SK-N-SH (cell line): ENCODE measurements at regions not wholly inside any gene's neighbourhood (a gene's known extent, or its start where the extent isn't known, plus 50 kb on each side); places are given as distances from the start of the nearest gene placed in this dataset.

Source experiments
- CTCF ChIA-PET: fragments of 300-600, 350-600 bp; formaldehyde crosslinking; extraction: SDS; loops from one replicate; lab custom pipeline; 2021; lab: Yijun Ruan, JAX
- POLR2A ChIA-PET: fragments of 350-600 bp; sonication (Branson Sonifier 250); formaldehyde crosslinking; extraction: SDS; loops from one replicate; lab custom pipeline; 2020; ENCODE audit warnings: antibody characterized with exemption, inconsistent platforms; lab: Yijun Ruan, JAX
- DNase-seq: peaks from one replicate; pipeline ENCODE4 v3.0.0; 2012
- H2AFZ ChIP-seq: fragments of 200-600 bp; sonication (generic); 2 replicates; pipeline ENCODE4 v1.8.1; 2016; ENCODE audit warnings: antibody characterized with exemption, mild to moderate bottlenecking, low read depth
- H3F3A ChIP-seq: fragments of 200-600 bp; sonication (generic); replicated peaks from 2 replicates; pipeline ENCODE3; 2016; ENCODE audit warnings: antibody characterized with exemption, mild to moderate bottlenecking; ENCODE audit not compliant: insufficient read depth
- H3K27ac ChIP-seq, 2 experiments: fragments of 200-500 bp in 1 of 2; fragments of 200-600 bp in 1 of 2; sonication (Bioruptor generic) in 1 of 2; sonication (generic), shearing (Covaris generic) in 1 of 2; 2 replicates each; pipeline versions ENCODE4 v1.5.1 to v1.6.1; 2014 to 2016; ENCODE audit warnings: low read depth in 2 of 2, inconsistent platforms in 1 of 2, low read length in 1 of 2, mild to moderate bottlenecking in 1 of 2, mixed read lengths in 1 of 2
- H3K27me3 ChIP-seq: fragments of 200-600 bp; sonication (generic), shearing (Covaris generic); 2 replicates; pipeline ENCODE4 v1.6.1; 2016; ENCODE audit warnings: mixed run types; ENCODE audit not compliant: insufficient read depth
- H3K36me3 ChIP-seq, 2 experiments: fragments of 200-500 bp in 1 of 2; fragments of 200-600 bp in 1 of 2; sonication (Bioruptor generic) in 1 of 2; sonication (generic) in 1 of 2; replicated peaks in 1 of 2; 2 replicates each; pipeline versions ENCODE3 to v1.5.1; 2014 to 2016; ENCODE audit warnings: low read length in 1 of 2, mild to moderate bottlenecking in 1 of 2; ENCODE audit not compliant: insufficient read depth in 2 of 2, control insufficient read depth in 1 of 2
- H3K4me1 ChIP-seq, 2 experiments: fragments of 200-500 bp in 1 of 2; fragments of 200-600 bp in 1 of 2; sonication (Bioruptor generic) in 1 of 2; sonication (generic), shearing (Covaris generic) in 1 of 2; 2 replicates each; pipeline versions ENCODE4 v1.5.1 to v1.6.1; 2014 to 2016; ENCODE audit warnings: low read depth in 1 of 2, low read length in 1 of 2, mixed run types in 1 of 2; ENCODE audit not compliant: insufficient read depth in 2 of 2, control insufficient read depth in 1 of 2
- H3K4me2 ChIP-seq: fragments of 200-600 bp; sonication (generic), shearing (Covaris generic); 2 replicates; pipeline ENCODE4 v1.6.1; 2017; ENCODE audit warnings: mixed run types
- H3K4me3 ChIP-seq, 2 experiments: fragments of 200-500 bp in 1 of 2; fragments of 200-600 bp in 1 of 2; sonication (Bioruptor generic) in 1 of 2; sonication (generic), shearing (Covaris generic) in 1 of 2; 2 replicates each; pipeline versions ENCODE4 v1.5.1 to v1.8.1; 2014 to 2016; ENCODE audit warnings: low read depth in 2 of 2, inconsistent platforms in 1 of 2, low read length in 1 of 2, mild to moderate bottlenecking in 1 of 2, mixed read lengths in 1 of 2, moderate library complexity in 1 of 2
- H3K79me2 ChIP-seq: fragments of 200-600 bp; sonication (generic); 2 replicates; pipeline ENCODE4 v1.8.1; 2017; ENCODE audit warnings: mild to moderate bottlenecking; ENCODE audit not compliant: insufficient read depth
- H3K9ac ChIP-seq: fragments of 200-600 bp; sonication (generic); 2 replicates; pipeline ENCODE4 v1.6.1; 2017; ENCODE audit warnings: mixed run types
- H3K9me2 ChIP-seq: fragments of 200-600 bp; sonication (generic); 2 replicates; pipeline ENCODE4 v1.6.1; 2017; ENCODE audit warnings: mixed run types
- H3K9me3 ChIP-seq: fragments of 200-600 bp; sonication (generic); 2 replicates; pipeline ENCODE4 v1.6.1; 2017; ENCODE audit warnings: mixed run types, mild to moderate bottlenecking, moderate library complexity
- H4K20me1 ChIP-seq: fragments of 200-600 bp; sonication (generic); 2 replicates; pipeline ENCODE4 v1.6.1; 2017; ENCODE audit warnings: mild to moderate bottlenecking, mixed run types; ENCODE audit not compliant: insufficient read depth
- CHD2 ChIP-seq: fragments of 150-350 bp; IDR thresholded peaks from 2 replicates; pipeline ENCODE4 v1.6.1; 2018; ENCODE audit warnings: low read length; ENCODE audit not compliant: partially characterized antibody
- ELF1 ChIP-seq: IDR thresholded peaks from 2 replicates; pipeline ENCODE4 v1.4.0; 2012
- EZH2phosphoT487 ChIP-seq: fragments of 200-600 bp; sonication (generic); IDR thresholded peaks from 2 replicates; pipeline ENCODE4 v1.6.1; 2017; ENCODE audit warnings: low read depth, mixed run types, mild to moderate bottlenecking, antibody characterized with exemption, moderate library complexity, borderline replicate concordance
- FOSL2 ChIP-seq: IDR thresholded peaks from 2 replicates; pipeline ENCODE4 v1.4.0; 2012; ENCODE audit warnings: low read depth, mild to moderate bottlenecking, moderate library complexity, borderline replicate concordance
- MXI1 ChIP-seq: IDR thresholded peaks from 2 replicates; pipeline ENCODE4 v1.6.1; 2012; ENCODE audit warnings: mild to moderate bottlenecking, low read depth, low read length, improper control_type of control experiment
- NFIC ChIP-seq: IDR thresholded peaks from 2 replicates; pipeline ENCODE4 v1.4.0; 2012; ENCODE audit warnings: borderline replicate concordance
- NRF1 ChIP-seq: IDR thresholded peaks from 2 replicates; pipeline ENCODE4 v1.6.1; 2012; ENCODE audit warnings: low read depth, mild to moderate bottlenecking, low read length
- POLR2AphosphoS5 ChIP-seq: IDR thresholded peaks from 2 replicates; pipeline ENCODE4 v1.6.1; 2012; ENCODE audit warnings: low read depth, low read length
- RCOR1 ChIP-seq: fragments of 150-350 bp; IDR thresholded peaks from 2 replicates; pipeline ENCODE4 v1.6.1; 2017; ENCODE audit warnings: antibody characterized with exemption, low read length
- RFX5 ChIP-seq: IDR thresholded peaks from 2 replicates; pipeline ENCODE4 v1.6.1; 2012; ENCODE audit warnings: mild to moderate bottlenecking, improper control_type of control experiment, low read length
- YY1 ChIP-seq: IDR thresholded peaks from 2 replicates; pipeline ENCODE4 v1.4.0; 2012; ENCODE audit warnings: low read depth, mild to moderate bottlenecking
- WGBS: methylation state at CpG from one replicate; pipeline ENCODE4 v1.1.6; 2017; ENCODE audit warnings: low lambda C conversion rate; 5-methylcytosine and 5-hydroxymethylcytosine counted together
- TF ChIP-seq, protein P1 (sequence below): fragments of 150-350 bp; IDR thresholded peaks from 2 replicates; pipeline ENCODE4 v1.6.1; 2017; ENCODE audit warnings: antibody characterized with exemption, low read length, low read depth, borderline replicate concordance
- TF ChIP-seq, protein P2 (sequence below): IDR thresholded peaks from 2 replicates; pipeline ENCODE4 v1.4.0; 2012; ENCODE audit warnings: low read depth, borderline replicate concordance
- TF ChIP-seq, protein P3 (sequence below): IDR thresholded peaks from 2 replicates; pipeline ENCODE4 v1.6.1; 2012; ENCODE audit warnings: mild to moderate bottlenecking, low read depth, low read length, moderate library complexity

DNA sequence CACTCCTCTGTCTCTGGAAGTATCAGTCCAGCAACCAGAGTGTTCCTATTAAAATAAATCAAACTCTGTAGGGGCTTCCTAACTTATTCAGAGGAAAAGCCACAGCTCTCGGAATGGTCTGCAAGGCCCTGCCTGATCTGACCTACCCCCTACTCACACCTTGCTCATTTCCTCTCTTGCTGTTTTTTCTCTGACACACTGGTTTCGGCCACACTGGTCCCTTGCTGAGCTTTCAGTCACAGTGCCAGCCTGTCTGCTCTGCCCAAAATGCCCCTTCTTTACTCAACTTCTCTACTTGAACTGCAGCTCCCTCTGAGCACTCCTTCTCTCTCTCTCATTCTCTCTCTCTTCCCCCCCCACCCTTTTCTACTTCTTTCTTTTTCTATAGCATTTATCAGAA, 430.2 kb downstream of the UTRN start:
- no peak overlapping the region for H3K4me2 ChIP-seq
- 73% methylated on average over 2 of the region's 2 CpGs for WGBS
- ChIA-PET CTCF (interaction anchor here (0.6 to 0.9 kb wide), 2 partner anchors 130 to 422 kb away, joined by 3 to 4 read pairs; no protein-coding TSS in a partner anchor), POLR2A (no interaction called here)
- H3K4me1 ChIP-seq = no peaks in the 10 kb centered on the region
- TF ChIP-seq EZH2phosphoT487 (no peak), NFIC (no peak), RFX5 (no peak), CHD2 (no peak)
- TF ChIP-seq, protein P1, sequence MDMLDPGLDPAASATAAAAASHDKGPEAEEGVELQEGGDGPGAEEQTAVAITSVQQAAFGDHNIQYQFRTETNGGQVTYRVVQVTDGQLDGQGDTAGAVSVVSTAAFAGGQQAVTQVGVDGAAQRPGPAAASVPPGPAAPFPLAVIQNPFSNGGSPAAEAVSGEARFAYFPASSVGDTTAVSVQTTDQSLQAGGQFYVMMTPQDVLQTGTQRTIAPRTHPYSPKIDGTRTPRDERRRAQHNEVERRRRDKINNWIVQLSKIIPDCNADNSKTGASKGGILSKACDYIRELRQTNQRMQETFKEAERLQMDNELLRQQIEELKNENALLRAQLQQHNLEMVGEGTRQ = no peak
- H3K9ac ChIP-seq = no peak overlapping the region
- H2AFZ ChIP-seq = no peak overlapping the region
- no peaks in the 10 kb centered on the region for H3K27me3 ChIP-seq
- H3K9me2 ChIP-seq = no peaks in the 10 kb centered on the region
- H3K36me3 ChIP-seq = no peaks in the 10 kb centered on the region
- H4K20me1 ChIP-seq = no peaks in the 10 kb centered on the region
- H3K9me3 ChIP-seq = no peaks in the 10 kb centered on the region
- no peaks in the 10 kb centered on the region for H3K79me2 ChIP-seq
- no peak overlapping the region for H3K4me3 ChIP-seq
- no peak overlapping the region for H3K27ac ChIP-seq
- no peak for DNase-seq
- no peaks in the 10 kb centered on the region for H3F3A ChIP-seq

DNA sequence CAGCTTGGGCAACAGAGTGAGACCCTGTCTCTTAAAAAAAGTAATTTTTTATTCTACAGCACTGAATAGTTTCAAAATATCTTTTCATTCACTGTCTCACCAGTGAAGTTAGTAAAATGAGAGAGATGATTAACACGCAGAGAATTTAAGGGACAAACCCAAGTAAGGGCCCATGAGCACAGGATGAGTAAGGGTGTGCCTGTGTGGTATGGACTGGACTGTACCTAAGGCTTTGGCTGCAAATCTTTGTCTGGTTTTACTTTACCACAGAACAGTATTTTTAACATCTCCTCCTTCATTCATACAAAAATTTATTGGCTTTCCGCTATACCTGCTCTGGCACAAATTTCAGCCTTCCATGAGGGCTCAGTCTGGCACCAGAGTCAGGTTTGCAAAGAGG, 433.3 kb downstream of the UTRN start:
- Histone ChIP-seq H3K4me3 (no peak overlapping the region), H3K4me1 (no peaks in the 10 kb centered on the region), H4K20me1 (no peaks in the 10 kb centered on the region)
- 84% methylated on average over 2 of the region's 2 CpGs for WGBS
- TF ChIP-seq NRF1 (no peak), MXI1 (no peak), FOSL2 (no peak), POLR2AphosphoS5 (no peak), YY1 (no peak), RCOR1 (no peak), ELF1 (no peak), NFIC (no peak)
- TF ChIP-seq, protein P2, sequence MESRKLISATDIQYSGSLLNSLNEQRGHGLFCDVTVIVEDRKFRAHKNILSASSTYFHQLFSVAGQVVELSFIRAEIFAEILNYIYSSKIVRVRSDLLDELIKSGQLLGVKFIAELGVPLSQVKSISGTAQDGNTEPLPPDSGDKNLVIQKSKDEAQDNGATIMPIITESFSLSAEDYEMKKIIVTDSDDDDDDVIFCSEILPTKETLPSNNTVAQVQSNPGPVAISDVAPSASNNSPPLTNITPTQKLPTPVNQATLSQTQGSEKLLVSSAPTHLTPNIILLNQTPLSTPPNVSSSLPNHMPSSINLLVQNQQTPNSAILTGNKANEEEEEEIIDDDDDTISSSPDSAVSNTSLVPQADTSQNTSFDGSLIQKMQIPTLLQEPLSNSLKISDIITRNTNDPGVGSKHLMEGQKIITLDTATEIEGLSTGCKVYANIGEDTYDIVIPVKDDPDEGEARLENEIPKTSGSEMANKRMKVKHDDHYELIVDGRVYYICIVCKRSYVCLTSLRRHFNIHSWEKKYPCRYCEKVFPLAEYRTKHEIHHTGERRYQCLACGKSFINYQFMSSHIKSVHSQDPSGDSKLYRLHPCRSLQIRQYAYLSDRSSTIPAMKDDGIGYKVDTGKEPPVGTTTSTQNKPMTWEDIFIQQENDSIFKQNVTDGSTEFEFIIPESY = no peak
- TF ChIP-seq, protein P3, sequence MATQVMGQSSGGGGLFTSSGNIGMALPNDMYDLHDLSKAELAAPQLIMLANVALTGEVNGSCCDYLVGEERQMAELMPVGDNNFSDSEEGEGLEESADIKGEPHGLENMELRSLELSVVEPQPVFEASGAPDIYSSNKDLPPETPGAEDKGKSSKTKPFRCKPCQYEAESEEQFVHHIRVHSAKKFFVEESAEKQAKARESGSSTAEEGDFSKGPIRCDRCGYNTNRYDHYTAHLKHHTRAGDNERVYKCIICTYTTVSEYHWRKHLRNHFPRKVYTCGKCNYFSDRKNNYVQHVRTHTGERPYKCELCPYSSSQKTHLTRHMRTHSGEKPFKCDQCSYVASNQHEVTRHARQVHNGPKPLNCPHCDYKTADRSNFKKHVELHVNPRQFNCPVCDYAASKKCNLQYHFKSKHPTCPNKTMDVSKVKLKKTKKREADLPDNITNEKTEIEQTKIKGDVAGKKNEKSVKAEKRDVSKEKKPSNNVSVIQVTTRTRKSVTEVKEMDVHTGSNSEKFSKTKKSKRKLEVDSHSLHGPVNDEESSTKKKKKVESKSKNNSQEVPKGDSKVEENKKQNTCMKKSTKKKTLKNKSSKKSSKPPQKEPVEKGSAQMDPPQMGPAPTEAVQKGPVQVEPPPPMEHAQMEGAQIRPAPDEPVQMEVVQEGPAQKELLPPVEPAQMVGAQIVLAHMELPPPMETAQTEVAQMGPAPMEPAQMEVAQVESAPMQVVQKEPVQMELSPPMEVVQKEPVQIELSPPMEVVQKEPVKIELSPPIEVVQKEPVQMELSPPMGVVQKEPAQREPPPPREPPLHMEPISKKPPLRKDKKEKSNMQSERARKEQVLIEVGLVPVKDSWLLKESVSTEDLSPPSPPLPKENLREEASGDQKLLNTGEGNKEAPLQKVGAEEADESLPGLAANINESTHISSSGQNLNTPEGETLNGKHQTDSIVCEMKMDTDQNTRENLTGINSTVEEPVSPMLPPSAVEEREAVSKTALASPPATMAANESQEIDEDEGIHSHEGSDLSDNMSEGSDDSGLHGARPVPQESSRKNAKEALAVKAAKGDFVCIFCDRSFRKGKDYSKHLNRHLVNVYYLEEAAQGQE = no peak
- TF ChIP-seq, all 33 proteins: peak for 0
- Histone ChIP-seq H3K9me3 (no peaks in the 10 kb centered on the region), H3K4me2 (no peak overlapping the region), H3K9me2 (no peaks in the 10 kb centered on the region), H3K27ac (no peak overlapping the region), H3K79me2 (no peaks in the 10 kb centered on the region), H3K36me3 (no peaks in the 10 kb centered on the region), H2AFZ (no peak overlapping the region), H3K9ac (no peak overlapping the region), H3K27me3 (no peaks in the 10 kb centered on the region), H3F3A (no peaks in the 10 kb centered on the region)
- ChIA-PET CTCF (no interaction called here), POLR2A (no interaction called here)
- DNase-seq = no peak
